Fibroblast of mammary gland (primary cell): ENCODE measurements at regions not wholly inside any gene's neighbourhood (a gene's known extent, or its start where the extent isn't known, plus 50 kb on each side); places are given as distances from the start of the nearest gene placed in this dataset.

Experiments
- DNase-seq: peaks from one replicate; pipeline ENCODE4 v3.0.0-alpha.2; 2010; ENCODE audit warnings: low read depth
- H3K4me3 ChIP-seq: 2 replicates; pipeline ENCODE4 v1.5.1; 2011; ENCODE audit warnings: low read depth, mild to moderate bottlenecking, low read length, moderate library complexity; ENCODE audit not compliant: control insufficient read depth
- CTCF ChIP-seq: conservative IDR thresholded peaks from 2 replicates; pipeline ENCODE4 v1.5.1; 2011; ENCODE audit warnings: low read depth, low read length, inconsistent platforms; ENCODE audit not compliant: control insufficient read depth, insufficient read depth

- H3K4me3 ChIP-seq: no peak overlapping the region
- DNase-seq: no peak
- TF ChIP-seq CTCF: no peak
These were observed 373.7 kb upstream of the SMIM21 start for GRCh38 chr18:75801178-75801577.

GRCh38 chr18:75800331-75800648, 372.8 kb upstream of the SMIM21 start:
- no peak for TF ChIP-seq CTCF
- no peak for DNase-seq
- H3K4me3 ChIP-seq: no peak overlapping the region

GRCh38 chr18:75799449-75800330, 372.2 kb upstream of the SMIM21 start:
- DNase-seq: no peak
- no peak for TF ChIP-seq CTCF
- H3K4me3 ChIP-seq: no peak overlapping the region

- no peak for TF ChIP-seq CTCF
- H3K4me3 ChIP-seq: no peak overlapping the region
- DNase-seq: no peak
These were observed 369.5 kb upstream of the SMIM21 start for GRCh38 chr18:75797046-75797445.

GRCh38 chr18:75790796-75791195, 363.3 kb upstream of the SMIM21 start:
- no peak overlapping the region for H3K4me3 ChIP-seq
- TF ChIP-seq CTCF: no peak
- DNase-seq: peak; percentile 2

GRCh38 chr18:75790111-75790510, 362.6 kb upstream of the SMIM21 start:
- no peak for DNase-seq
- no peak for TF ChIP-seq CTCF
- H3K4me3 ChIP-seq: no peak overlapping the region
